GM18507 (cell line): ENCODE measurements at regions not wholly inside any gene's neighbourhood (a gene's known extent, or its start where the extent isn't known, plus 50 kb on each side); places are given as distances from the start of the nearest gene placed in this dataset.

ENCODE experiments used
- DNase-seq: peaks from one replicate; pipeline ENCODE4 v3.0.0; 2011; ENCODE audit warnings: low read depth; ENCODE audit not compliant: insufficient read length; ENCODE audit errors: extremely low spot score
- FAIRE-seq: peaks from 2 replicates; lab custom pipeline; 2011; peaks lifted over from hg19 to GRCh38; lab: Jason Lieb, UNC

GRCh38 chr2:62307469-62308389 is 111.8 kb downstream of the B3GNT2 start:
- no peak for FAIRE-seq
- no peak for DNase-seq

DNA sequence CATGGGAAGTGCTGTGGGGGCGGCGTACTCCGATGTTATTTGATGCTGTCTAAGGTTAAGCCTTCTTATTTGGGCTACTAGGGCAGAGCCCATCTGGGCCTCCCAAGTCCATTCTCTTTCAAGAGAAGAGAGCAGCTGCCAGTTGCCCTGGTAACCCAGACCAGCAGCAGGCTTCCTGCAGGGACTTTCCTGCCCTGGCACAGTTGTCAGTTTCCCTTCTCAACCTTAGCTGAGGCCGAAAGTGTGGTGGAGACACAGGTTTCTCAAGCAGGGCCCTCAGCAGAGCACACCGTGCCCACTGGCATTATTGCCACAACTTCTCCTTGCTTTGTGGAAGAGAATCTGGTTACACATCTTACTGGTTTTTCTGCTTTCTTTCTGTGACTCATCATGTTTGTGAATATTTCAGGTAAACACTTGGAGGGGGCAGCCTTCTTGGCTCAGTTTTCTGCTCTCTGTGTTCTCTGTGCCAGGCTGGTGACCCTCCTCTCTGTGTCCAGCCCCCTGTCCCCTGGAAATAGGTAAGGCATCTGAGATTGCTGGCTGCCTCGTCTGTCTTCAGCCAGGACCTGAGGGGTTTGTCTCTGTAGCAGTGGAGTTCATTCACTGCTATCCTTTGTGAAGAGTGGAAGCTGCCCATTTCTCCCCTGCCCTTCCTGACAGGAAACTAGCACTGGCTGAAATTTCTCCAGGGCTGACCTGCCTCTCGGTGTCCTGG is 111.0 kb downstream of the B3GNT2 start:
- no peak for DNase-seq
- FAIRE-seq = peak; percentile 87

DNA sequence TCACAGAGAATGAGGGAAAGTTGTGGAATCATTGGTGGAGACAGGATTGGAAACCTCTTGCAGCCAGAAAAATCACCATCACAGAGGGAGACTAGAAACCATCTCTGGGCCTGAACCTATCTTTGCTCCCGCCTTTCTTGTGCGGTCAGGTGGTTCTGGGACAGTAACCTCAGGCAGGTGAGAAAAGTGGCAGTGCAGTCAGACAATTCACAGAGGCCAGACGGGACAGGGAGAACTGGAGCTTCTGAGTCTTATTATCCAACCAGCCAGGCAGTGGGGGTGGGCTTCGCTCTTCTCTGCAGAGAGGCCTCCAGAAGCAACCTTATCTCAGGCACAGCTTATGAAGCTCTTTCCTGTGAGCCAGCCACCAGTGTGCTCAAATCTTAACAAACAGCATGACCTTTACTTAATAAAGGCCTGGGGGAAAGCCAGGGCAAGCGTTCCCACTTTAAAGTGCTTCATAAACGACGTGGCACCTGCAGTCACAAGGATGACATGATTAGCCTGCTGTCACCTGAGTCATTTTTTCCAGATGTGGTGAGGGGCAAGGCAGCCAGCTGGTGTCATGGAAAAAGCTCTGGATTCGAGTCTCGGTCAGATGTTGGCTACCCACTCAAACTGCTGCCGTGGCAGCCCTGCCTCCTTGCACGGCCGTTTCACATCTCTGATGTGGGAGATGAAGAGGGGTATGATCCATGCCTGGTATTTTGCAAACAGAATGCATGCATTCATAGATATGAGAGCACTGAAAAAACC is 109.7 kb downstream of the B3GNT2 start:
- peak; percentile 21 for FAIRE-seq
- DNase-seq = no peak

DNA sequence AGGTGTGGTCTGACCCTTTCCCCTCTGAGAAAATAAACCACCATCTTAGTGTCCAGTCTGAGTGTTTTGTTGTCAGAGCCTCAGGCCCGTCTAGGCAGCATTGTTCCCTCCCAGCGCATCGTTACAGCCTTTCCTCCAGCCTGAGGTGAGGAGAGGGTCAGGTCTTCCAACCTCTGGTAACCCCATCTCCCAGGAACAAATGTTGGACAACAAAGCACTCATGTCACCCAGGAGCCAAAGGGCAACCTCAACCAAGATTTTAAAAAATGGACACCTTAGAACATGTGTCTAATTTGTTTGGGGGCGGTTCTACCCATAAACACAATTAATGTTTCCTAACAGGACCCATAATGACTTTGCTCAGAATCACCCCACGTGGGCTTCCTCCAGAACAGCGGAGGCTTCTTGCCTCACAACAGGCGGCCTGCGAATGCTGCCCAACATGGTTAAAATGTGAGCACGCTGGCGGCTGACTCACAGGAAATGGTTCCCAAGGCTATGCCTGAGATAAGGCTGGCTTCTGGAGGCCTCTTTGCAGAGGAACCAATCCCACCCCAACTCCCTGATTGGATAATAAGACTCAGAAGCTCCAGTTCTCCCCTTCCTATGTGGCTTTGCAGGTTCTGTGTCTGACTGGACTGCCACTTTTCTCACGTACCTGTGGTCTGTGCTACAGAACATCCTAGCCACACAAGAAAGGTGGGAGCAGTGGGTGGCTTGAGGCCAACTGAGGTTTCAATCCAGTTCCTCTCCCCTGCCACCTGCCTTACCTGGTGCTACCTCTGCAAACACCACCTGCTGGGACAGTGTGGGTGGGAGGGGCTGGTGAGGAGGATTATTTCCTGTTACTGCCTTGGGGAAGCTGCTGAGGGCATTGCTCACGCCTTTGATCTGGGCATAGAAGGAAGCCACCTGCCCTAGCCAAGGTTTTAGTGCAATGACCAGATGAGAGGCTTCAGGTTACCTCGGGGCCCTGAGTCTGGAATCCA is 108.8 kb downstream of the B3GNT2 start:
- no peak for DNase-seq
- FAIRE-seq = no peak

DNA sequence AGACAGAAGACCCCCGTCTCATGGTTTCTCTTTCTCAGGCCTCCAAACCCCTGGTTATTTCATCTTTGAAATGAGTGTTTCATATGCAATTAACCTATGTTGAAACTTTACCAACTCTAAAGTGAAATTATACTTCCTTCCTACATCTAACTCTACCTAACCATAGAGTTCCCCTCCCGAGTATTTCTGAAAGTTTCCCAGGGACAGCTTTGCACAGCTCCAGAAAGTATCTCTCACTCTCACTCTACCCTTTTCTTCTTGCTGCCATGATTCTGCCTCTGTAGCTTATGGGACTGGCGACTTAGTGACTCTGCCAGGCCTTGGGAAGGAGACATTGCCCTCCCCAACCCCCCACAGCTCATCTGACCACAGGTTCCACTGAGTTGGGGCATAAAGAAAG is 107.9 kb downstream of the B3GNT2 start:
- FAIRE-seq = peak; percentile 73

GRCh38 chr2:62302631-62303435 is 106.9 kb downstream of the B3GNT2 start:
- DNase-seq (no peak), FAIRE-seq (no peak)

More for the DNA sequence above, 107.9 kb downstream of the B3GNT2 start:
- no peak for DNase-seq

- no peak for FAIRE-seq
Observed at GRCh38 chr2:62300925-62301324, 105.0 kb downstream of the B3GNT2 start.

DNA sequence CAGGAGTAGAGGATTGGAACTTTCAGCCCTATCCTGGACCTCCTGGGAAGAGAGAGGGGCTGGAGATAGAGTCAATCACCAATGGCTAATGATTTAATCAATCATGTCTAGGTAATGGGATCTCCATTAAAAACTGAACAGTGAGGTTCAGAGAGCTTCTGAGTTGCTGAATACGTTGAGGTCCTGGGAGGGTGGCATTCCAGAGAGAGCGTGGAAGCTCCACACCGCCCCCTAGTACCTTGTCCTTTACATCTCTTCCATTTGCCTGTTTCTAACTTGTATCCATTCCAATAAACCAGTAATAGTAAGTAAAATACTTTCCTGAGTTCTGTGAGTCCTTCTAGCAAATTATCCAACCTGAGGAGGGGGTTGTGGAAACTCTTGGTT is 101.7 kb downstream of the B3GNT2 start:
- DNase-seq = no peak
- peak; percentile 21 for FAIRE-seq

More at GRCh38 chr2:62300925-62301324, 105.0 kb downstream of the B3GNT2 start:
- DNase-seq = no peak

- no peak for DNase-seq
- no peak for FAIRE-seq
Observed at GRCh38 chr2:62296832-62297623, 101.1 kb downstream of the B3GNT2 start.

- FAIRE-seq = no peak
- DNase-seq = no peak
Observed at GRCh38 chr2:62296034-62296831, 100.3 kb downstream of the B3GNT2 start.

DNA sequence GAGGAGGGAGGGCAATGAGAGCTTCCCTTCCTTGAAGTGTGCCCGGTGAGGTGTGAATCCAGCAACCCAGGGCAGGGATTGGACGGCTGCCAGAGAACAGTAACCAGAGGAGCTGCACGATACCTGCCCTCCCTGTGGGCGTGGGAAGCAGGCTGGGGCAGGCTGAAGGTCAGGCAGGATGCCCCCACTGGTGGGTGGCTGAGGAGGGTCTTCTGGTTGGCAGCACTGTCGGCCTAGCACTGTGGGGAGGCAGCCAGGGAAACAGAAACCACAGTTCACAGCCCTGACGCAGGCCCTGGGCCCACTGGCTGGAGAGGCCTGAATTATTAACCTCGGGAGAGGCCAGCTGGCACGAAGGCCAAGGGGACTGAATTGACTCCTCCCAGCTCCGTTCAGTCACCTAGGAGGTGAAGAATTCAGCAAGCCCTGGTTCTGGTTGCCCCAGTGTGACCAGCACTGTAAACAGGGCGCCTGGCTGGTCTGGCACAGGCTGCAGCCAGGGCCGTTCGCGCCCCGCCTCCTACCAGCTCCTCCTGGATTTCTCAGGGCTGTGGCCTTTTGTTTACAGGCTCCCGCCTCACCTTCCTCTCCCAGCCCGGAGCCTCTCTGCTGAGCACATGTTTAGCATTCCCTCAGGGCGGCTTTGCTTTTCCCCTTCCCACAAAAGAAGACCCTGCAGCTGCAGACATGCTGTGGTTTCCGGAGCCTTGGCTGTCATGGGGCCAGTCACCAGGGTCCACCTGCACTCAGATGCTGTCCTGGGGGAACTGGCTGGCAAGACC is 97.8 kb downstream of the B3GNT2 start:
- peak; percentile 67 for FAIRE-seq
- DNase-seq = no peak

GRCh38 chr2:62293151-62293489 is 97.2 kb downstream of the B3GNT2 start:
- no peak for DNase-seq

GRCh38 chr2:62292190-62292589 is 96.3 kb downstream of the B3GNT2 start:
- FAIRE-seq (no peak), DNase-seq (no peak)

More at GRCh38 chr2:62293151-62293489, 97.2 kb downstream of the B3GNT2 start:
- FAIRE-seq = no peak

- FAIRE-seq (no peak), DNase-seq (no peak)
Observed at GRCh38 chr2:62291517-62292137, 95.7 kb downstream of the B3GNT2 start.

DNA sequence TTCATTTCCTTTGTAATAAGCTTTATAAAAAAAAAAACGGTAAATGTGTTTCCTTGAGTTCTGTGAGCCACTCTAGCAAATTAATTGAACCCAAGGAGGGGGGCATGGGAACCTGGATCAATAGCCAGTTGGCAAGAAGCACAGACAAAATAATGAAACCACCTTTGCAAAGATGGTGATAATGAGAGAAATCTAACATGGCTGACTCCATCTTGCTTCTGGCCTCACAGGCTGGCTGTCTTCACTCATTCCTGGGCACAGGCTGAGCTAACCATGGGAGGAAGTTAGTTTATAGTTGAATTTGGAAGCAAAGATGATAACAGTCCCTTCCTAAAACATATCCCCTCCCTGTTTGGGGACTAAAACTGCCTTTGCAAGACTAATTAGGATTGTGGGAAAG is 95.1 kb downstream of the B3GNT2 start:
- FAIRE-seq = no peak

More for the DNA sequence above, 95.1 kb downstream of the B3GNT2 start:
- no peak for DNase-seq
